Tibial nerve (tissue), 4 donors: ENCODE measurements at regions not wholly inside any gene's neighbourhood (a gene's known extent, or its start where the extent isn't known, plus 50 kb on each side); places are given as distances from the start of the nearest gene placed in this dataset.

Experiments used
- DNase-seq, 2 donors: peaks; one replicate each; pipeline ENCODE4 v3.0.0-alpha.2; 2019; ENCODE audit warnings: low spot score in 2 of 2
- H3K27ac ChIP-seq, 4 donors: fragments of 200-600 bp; sonication (generic) in 3 of 4; one replicate each; pipeline ENCODE4 v1.5.1; 2017 to 2019; ENCODE audit warnings: mild to moderate bottlenecking in 1 of 4
- H3K27me3 ChIP-seq, 2 donors: fragments of 200-600 bp; sonication (generic) in 1 of 2; one replicate each; pipeline versions ENCODE4 v1.5.1 to v1.6.0; 2017 to 2019
- H3K36me3 ChIP-seq, 3 donors: fragments of 200-600 bp; sonication (generic); one replicate each; pipeline ENCODE4 v1.5.1; 2018 to 2019
- H3K4me1 ChIP-seq, 4 donors: fragments of 200-600 bp; sonication (generic) in 3 of 4; one replicate each; pipeline ENCODE4 v1.5.1; 2017 to 2019
- H3K4me3 ChIP-seq, 4 donors: fragments of 200-600 bp; sonication (generic) in 3 of 4; one replicate each; pipeline ENCODE4 v1.5.1; 2017 to 2019; ENCODE audit warnings: mild to moderate bottlenecking in 1 of 4, moderate library complexity in 1 of 4
- H3K9me3 ChIP-seq, 4 donors: fragments of 200-600 bp; sonication (generic) in 3 of 4; one replicate each; pipeline ENCODE4 v1.5.1; 2017 to 2019
- EP300 ChIP-seq, 2 donors: sonication (generic); formaldehyde crosslinking; IDR thresholded peaks; one replicate each; pipeline ENCODE4 v1.6.1; 2017; ENCODE audit warnings: antibody characterized with exemption in 2 of 2, mild to moderate bottlenecking in 1 of 2
- POLR2A ChIP-seq, 2 donors: fragments of 450-650 bp; IDR thresholded peaks; one replicate each; pipeline ENCODE4 v1.6.1; 2017; ENCODE audit warnings: antibody characterized with exemption in 2 of 2, mild to moderate bottlenecking in 2 of 2, moderate library complexity in 2 of 2
- WGBS, 2 donors: methylation state at CpG; one replicate each; pipeline ENCODE4 v1.1.5; 2018; 5-methylcytosine and 5-hydroxymethylcytosine counted together
- TF ChIP-seq, protein P1 (sequence below), 5 experiments: fragments of 200-600 bp in 3 of 5; fragments of 450-650 bp in 2 of 5; sonication (generic) in 3 of 5; IDR thresholded peaks; one replicate each; pipeline ENCODE4 v1.5.1; 2016 to 2019; ENCODE audit warnings: antibody characterized with exemption in 5 of 5, mild to moderate bottlenecking in 3 of 5, moderate library complexity in 2 of 5

DNA sequence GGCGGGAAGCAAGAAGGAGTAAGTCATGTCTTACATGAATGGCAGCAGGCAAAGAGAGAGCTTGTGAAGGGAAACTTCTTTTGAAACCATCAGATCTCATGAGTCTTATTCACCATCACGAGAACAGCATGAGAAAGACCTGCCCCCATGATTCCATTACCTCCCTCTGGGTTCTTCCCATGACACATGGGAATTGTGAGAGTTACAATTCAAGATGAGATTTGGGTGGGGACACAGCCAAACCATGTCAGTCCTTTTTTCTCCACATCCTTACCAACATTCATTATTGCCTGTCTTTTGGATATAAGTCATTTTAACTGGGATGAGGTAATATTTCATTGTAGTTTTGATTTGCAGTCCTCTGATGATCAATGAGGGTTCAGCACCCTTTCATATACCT lies 81.0 kb downstream of the DIRAS3 start:
- TF ChIP-seq EP300 (IDR thresholded peaks at IDR 0.05) (no peak), POLR2A (IDR thresholded peaks at IDR 0.05) (no peak)
- TF ChIP-seq, protein P1, sequence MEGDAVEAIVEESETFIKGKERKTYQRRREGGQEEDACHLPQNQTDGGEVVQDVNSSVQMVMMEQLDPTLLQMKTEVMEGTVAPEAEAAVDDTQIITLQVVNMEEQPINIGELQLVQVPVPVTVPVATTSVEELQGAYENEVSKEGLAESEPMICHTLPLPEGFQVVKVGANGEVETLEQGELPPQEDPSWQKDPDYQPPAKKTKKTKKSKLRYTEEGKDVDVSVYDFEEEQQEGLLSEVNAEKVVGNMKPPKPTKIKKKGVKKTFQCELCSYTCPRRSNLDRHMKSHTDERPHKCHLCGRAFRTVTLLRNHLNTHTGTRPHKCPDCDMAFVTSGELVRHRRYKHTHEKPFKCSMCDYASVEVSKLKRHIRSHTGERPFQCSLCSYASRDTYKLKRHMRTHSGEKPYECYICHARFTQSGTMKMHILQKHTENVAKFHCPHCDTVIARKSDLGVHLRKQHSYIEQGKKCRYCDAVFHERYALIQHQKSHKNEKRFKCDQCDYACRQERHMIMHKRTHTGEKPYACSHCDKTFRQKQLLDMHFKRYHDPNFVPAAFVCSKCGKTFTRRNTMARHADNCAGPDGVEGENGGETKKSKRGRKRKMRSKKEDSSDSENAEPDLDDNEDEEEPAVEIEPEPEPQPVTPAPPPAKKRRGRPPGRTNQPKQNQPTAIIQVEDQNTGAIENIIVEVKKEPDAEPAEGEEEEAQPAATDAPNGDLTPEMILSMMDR (IDR thresholded peaks at IDR 0.05), result no peak
- no peaks in the 10 kb centered on the region for H3K27me3 ChIP-seq
- DNase-seq, result no peak
- no peak overlapping the region for H3K27ac ChIP-seq
- no peaks in the 10 kb centered on the region for H3K4me1 ChIP-seq
- H3K36me3 ChIP-seq, result no peaks in the 10 kb centered on the region
- peaks cover 0 to 6% (median 0%) of the 10 kb centered on the region in 4 donors for H3K9me3 ChIP-seq
- WGBS, 2 donors, result 89 to 94% methylated on average over 2 of the region's 2 CpGs
- H3K4me3 ChIP-seq, result no peak overlapping the region

DNA sequence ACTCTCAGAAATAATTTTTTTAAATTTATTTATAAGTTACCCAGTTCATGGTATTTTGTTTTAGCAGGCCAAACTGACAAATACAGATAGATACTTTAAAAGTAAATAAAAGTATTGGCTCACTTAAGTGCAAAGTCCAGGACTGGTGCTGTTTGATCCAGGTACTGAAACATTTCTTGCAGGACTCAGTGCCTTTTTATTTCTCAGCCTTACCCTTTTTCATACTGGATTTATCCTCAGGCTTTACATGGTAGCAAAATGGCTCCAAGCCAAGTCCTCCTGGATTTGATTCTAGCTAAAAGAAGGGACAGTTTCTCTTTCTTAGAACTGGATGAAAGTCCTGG lies 83.8 kb downstream of the DIRAS3 start:
- TF ChIP-seq EP300 (IDR thresholded peaks at IDR 0.05) (no peak), POLR2A (IDR thresholded peaks at IDR 0.05) (no peak)
- TF ChIP-seq, protein P1 (IDR thresholded peaks at IDR 0.05), result no peak
- DNase-seq, result no peak

DNA sequence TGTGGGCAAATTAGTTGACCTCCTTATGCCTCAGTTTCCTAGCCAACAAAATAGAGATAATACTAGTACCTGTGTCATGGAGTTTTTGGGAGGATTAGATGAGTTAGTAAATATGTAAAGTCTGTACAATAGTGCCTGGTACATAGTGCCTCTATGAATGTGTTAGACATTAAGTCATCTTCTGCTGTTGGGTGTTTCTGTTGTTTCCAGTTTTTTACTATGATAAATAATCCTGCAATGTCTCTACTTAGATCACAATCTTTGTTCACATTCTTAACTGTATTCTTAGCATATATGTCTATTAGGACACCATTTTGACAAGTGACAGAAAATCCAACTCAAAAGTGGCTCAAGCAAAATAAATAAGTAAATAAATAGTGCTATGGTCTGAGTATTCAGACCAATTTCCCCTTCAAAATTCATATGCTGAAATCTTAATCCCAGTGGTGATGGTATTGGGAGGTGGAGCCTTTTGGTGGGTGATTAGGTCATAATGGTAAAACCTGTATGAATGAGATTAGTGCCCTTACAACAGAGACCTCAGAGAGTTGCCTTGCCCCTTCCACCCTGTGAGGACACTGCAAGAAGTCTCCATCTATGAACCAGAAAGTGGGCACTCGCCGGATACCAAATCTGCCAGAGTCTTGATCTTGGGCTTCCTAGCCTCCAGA lies 84.3 kb downstream of the DIRAS3 start:
- Histone ChIP-seq H3K27ac (no peak overlapping the region), H3K27me3 (no peaks in the 10 kb centered on the region), H3K4me3 (no peak overlapping the region), H3K36me3 (no peaks in the 10 kb centered on the region), H3K4me1 (no peaks in the 10 kb centered on the region), H3K9me3 (peaks cover 0 to 32% (median 2%) of the 10 kb centered on the region in 4 donors)
- WGBS, 2 donors, result 95 to 97% methylated on average over 2 of the region's 2 CpGs
- DNase-seq, result no peak
- TF ChIP-seq, protein P1 (IDR thresholded peaks at IDR 0.05), result no peak
- no peak for TF ChIP-seq EP300 (IDR thresholded peaks at IDR 0.05)
- no peak for TF ChIP-seq POLR2A (IDR thresholded peaks at IDR 0.05)

More for the DNA sequence above, 83.8 kb downstream of the DIRAS3 start:
- Histone ChIP-seq H3K9me3 (peaks cover 0 to 32% (median 2%) of the 10 kb centered on the region in 4 donors), H3K4me1 (no peaks in the 10 kb centered on the region), H3K27ac (no peak overlapping the region), H3K36me3 (no peaks in the 10 kb centered on the region), H3K27me3 (no peaks in the 10 kb centered on the region), H3K4me3 (no peak overlapping the region)

DNA sequence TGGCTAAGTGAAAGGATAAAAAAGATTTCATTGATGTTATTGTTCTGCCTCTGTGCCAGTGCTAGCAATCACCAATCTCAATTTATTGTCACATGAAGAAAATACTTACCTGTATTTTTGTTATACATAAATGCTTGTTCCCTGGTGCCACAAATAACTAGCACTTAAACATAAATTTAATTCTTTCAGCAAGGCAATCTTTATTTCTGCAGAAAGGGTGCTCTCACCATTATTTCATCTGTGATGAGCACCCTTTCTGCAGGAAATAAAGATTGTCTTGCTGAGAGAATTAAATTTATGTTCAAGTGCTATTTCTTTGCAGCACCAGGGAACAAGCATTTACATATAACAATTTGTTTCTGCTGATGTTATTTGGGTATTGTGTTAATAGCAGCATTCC lies 87.2 kb downstream of the DIRAS3 start:
- Histone ChIP-seq H3K9me3 (peaks cover 0 to 32% (median 2%) of the 10 kb centered on the region in 4 donors), H3K36me3 (no peaks in the 10 kb centered on the region), H3K27me3 (no peaks in the 10 kb centered on the region), H3K4me3 (no peak overlapping the region), H3K4me1 (no peaks in the 10 kb centered on the region), H3K27ac (no peak overlapping the region)
- TF ChIP-seq, protein P1 (IDR thresholded peaks at IDR 0.05), result no peak
- no peak for TF ChIP-seq POLR2A (IDR thresholded peaks at IDR 0.05)
- no peak for TF ChIP-seq EP300 (IDR thresholded peaks at IDR 0.05)
- DNase-seq, result no peak

DNA sequence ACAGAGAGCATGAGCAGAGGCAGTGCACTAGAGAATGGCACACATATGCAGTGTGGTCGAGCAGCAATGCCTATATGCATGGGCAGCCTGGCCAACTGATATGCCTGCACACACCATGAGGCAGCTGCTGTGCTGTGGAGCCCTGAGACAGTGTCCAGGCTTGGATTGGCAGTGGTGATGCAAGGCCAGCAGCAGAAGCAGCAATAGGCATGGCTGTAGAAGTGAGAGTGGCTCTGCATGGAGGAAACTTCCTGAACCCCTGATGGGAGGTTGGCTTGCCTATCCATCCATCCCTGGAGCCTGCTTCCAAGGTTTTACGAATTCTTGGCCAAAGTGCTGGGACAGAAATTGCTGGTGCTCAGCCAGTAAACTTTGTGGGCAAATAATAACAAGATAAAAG lies 89.7 kb downstream of the DIRAS3 start:
- peaks cover 0 to 32% (median 2%) of the 10 kb centered on the region in 4 donors for H3K9me3 ChIP-seq

More for the DNA sequence above, 89.7 kb downstream of the DIRAS3 start:
- no peak overlapping the region for H3K27ac ChIP-seq
- DNase-seq, result no peak
- H3K4me1 ChIP-seq, result no peaks in the 10 kb centered on the region
- H3K4me3 ChIP-seq, result no peak overlapping the region
- no peaks in the 10 kb centered on the region for H3K27me3 ChIP-seq
- TF ChIP-seq EP300 (IDR thresholded peaks at IDR 0.05) (no peak), POLR2A (IDR thresholded peaks at IDR 0.05) (no peak)
- TF ChIP-seq, protein P1 (IDR thresholded peaks at IDR 0.05), result no peak
- no peaks in the 10 kb centered on the region for H3K36me3 ChIP-seq
- WGBS, 2 donors, result 78 to 85% methylated on average over 2 of the region's 2 CpGs
